Sciatic nerve (tissue), 2 donors: ENCODE measurements at regions not wholly inside any gene's neighbourhood (a gene's known extent, or its start where the extent isn't known, plus 50 kb on each side); places are given as distances from the start of the nearest gene placed in this dataset.

Experiments
- ATAC-seq: fragments of 200-7000 bp; cut with Tn5 transposase; one replicate; pipeline ENCODE4 v1.9.1; 2020; ENCODE audit warnings: mild to moderate bottlenecking, moderate library complexity
- DNase-seq: peaks from one replicate; pipeline ENCODE4 v3.0.0-alpha.2; 2020; ENCODE audit warnings: low spot score
- intact Hi-C: fragments of 100-400 bp; cut with DNase I; formaldehyde crosslinking; loops from one replicate; pipeline ENCODE4 v1.14.2; 2022
- donor health status: DM: no; HTN: no; CAD: no.
- donor health status: DM: no; HTN: no; CAD: no.

GRCh38 chr4:37101686-37102085, 142.9 kb upstream of the NWD2 start:
- DNase-seq: no peak
- intact Hi-C loops: no loop called here

GRCh38 chr4:37109756-37110155, 134.8 kb upstream of the NWD2 start:
- DNase-seq (no peak), ATAC-seq (no peak)
- intact Hi-C loops: no loop called here

More at GRCh38 chr4:37101686-37102085, 142.9 kb upstream of the NWD2 start:
- no peak for ATAC-seq

- ATAC-seq: no peak
Observed at GRCh38 chr4:37124800-37125199, 119.7 kb upstream of the NWD2 start.

GRCh38 chr4:37126051-37126450, 118.5 kb upstream of the NWD2 start:
- intact Hi-C loops: no loop called here

More at GRCh38 chr4:37124800-37125199, 119.7 kb upstream of the NWD2 start:
- no peak for DNase-seq
- intact Hi-C loops: no loop called here

GRCh38 chr4:37130465-37130864, 114.1 kb upstream of the NWD2 start:
- DNase-seq (no peak), ATAC-seq (no peak)
- intact Hi-C loops: no loop called here

More at GRCh38 chr4:37126051-37126450, 118.5 kb upstream of the NWD2 start:
- DNase-seq (no peak), ATAC-seq (no peak)

GRCh38 chr4:37132351-37132974, 112.1 kb upstream of the NWD2 start:
- no peak for DNase-seq
- intact Hi-C loops: no loop called here
- no peak for ATAC-seq

GRCh38 chr4:37132975-37133360, 111.6 kb upstream of the NWD2 start:
- no peak for ATAC-seq

GRCh38 chr4:37138019-37138653, 106.4 kb upstream of the NWD2 start:
- ATAC-seq (no peak), DNase-seq (no peak)
- intact Hi-C loops: no loop called here

More at GRCh38 chr4:37132975-37133360, 111.6 kb upstream of the NWD2 start:
- no peak for DNase-seq
- intact Hi-C loops: no loop called here

- no peak for ATAC-seq
- no peak for DNase-seq
- intact Hi-C loops: no loop called here
Observed at GRCh38 chr4:37138789-37139188, 105.8 kb upstream of the NWD2 start.

GRCh38 chr4:37139987-37140386, 104.6 kb upstream of the NWD2 start:
- DNase-seq (no peak), ATAC-seq (no peak)
- intact Hi-C loops: no loop called here

GRCh38 chr4:37146260-37146659, 98.3 kb upstream of the NWD2 start:
- intact Hi-C loops: no loop called here

GRCh38 chr4:37157476-37158167, 86.9 kb upstream of the NWD2 start:
- intact Hi-C loops: no loop called here
- ATAC-seq (no peak), DNase-seq (no peak)

More at GRCh38 chr4:37146260-37146659, 98.3 kb upstream of the NWD2 start:
- ATAC-seq (no peak), DNase-seq (no peak)

GRCh38 chr4:37160653-37161052, 83.9 kb upstream of the NWD2 start:
- ATAC-seq: no peak

GRCh38 chr4:37165844-37166243, 78.7 kb upstream of the NWD2 start:
- no peak for DNase-seq
- ATAC-seq: no peak
- intact Hi-C loops: no loop called here

More at GRCh38 chr4:37160653-37161052, 83.9 kb upstream of the NWD2 start:
- no peak for DNase-seq
- intact Hi-C loops: no loop called here

- no peak for DNase-seq
- no peak for ATAC-seq
- intact Hi-C loops: no loop called here
Observed at GRCh38 chr4:37169956-37170355, 74.6 kb upstream of the NWD2 start.

- ATAC-seq (no peak), DNase-seq (no peak)
- intact Hi-C loops: loop anchor here (5.0 kb wide), 1 partner anchor 359 kb away; no protein-coding TSS in a partner anchor
Observed at GRCh38 chr4:37188100-37188499, 56.4 kb upstream of the NWD2 start.
